ENCODE measurements at regions not wholly inside any gene's neighbourhood (a gene's known extent, or its start where the extent isn't known, plus 50 kb on each side); places are given as distances from the start of the nearest gene placed in this dataset.

- no peaks in the 10 kb centered on the region for H3K4me1 ChIP-seq
- H3K4me3 ChIP-seq = no peak overlapping the region
- no peak for TF ChIP-seq POLR2A (IDR thresholded peaks at IDR 0.05)
- TF ChIP-seq, protein P1, sequence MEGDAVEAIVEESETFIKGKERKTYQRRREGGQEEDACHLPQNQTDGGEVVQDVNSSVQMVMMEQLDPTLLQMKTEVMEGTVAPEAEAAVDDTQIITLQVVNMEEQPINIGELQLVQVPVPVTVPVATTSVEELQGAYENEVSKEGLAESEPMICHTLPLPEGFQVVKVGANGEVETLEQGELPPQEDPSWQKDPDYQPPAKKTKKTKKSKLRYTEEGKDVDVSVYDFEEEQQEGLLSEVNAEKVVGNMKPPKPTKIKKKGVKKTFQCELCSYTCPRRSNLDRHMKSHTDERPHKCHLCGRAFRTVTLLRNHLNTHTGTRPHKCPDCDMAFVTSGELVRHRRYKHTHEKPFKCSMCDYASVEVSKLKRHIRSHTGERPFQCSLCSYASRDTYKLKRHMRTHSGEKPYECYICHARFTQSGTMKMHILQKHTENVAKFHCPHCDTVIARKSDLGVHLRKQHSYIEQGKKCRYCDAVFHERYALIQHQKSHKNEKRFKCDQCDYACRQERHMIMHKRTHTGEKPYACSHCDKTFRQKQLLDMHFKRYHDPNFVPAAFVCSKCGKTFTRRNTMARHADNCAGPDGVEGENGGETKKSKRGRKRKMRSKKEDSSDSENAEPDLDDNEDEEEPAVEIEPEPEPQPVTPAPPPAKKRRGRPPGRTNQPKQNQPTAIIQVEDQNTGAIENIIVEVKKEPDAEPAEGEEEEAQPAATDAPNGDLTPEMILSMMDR (IDR thresholded peaks at IDR 0.05) = no peak
- intact Hi-C loops (cut with DNase I; ENCODE audit: low total_unique reads) = no loop called here
- no peaks in the 10 kb centered on the region for H3K27me3 ChIP-seq
- no peak for DNase-seq
- no peaks in the 10 kb centered on the region for H3K36me3 ChIP-seq
- H3K27ac ChIP-seq = no peak overlapping the region
- no peaks in the 10 kb centered on the region for H3K9me3 ChIP-seq
These were observed 114.5 kb downstream of the TMEM18 start for GRCh38 chr2:562391-563364.

DNA sequence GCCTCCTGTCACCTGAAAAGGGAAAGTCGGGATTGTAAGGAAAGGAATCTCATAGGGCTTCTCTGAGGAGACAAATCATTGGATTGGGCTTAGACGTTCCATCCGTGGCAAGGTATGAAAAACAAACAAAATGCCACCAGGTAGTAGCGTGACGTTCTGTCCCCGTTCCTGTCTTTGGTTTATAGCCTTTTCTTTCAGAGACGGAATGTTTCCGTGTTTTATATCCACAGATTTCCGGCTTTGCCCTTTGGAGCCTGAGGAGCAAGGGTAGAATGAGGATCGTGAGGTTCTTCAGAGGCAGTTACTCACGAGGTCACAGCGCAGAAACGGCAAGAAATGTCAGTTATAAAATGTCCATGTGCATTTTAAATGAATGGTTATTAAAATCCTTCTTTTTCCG lies 118.3 kb downstream of the TMEM18 start:
- no peak for DNase-seq
- intact Hi-C loops (cut with DNase I; ENCODE audit: low total_unique reads) = no loop called here
- Histone ChIP-seq H3K27me3 (no peaks in the 10 kb centered on the region), H3K9me3 (no peaks in the 10 kb centered on the region), H3K36me3 (no peaks in the 10 kb centered on the region), H3K4me1 (no peaks in the 10 kb centered on the region), H3K27ac (no peak overlapping the region), H3K4me3 (no peak overlapping the region)
- no peak for TF ChIP-seq POLR2A (IDR thresholded peaks at IDR 0.05)
- TF ChIP-seq, protein P1 (IDR thresholded peaks at IDR 0.05) = no peak

DNA sequence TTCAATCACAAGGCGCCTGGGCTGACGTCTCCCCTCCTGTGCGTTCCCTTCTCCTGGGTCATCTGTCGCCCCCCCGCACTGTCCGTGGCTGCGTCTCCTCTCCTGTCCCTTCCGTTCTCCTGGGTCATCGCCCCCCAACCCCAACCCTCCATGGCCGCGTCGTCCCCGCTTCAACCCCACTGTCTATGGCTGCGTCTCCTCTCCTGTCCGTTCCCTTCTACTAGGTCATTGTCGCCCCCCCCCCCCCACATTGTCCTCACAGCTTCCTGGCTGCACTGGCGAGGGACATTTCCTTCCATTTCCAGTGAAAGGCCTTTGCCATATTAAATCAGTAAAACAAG lies 118.9 kb downstream of the TMEM18 start:
- Histone ChIP-seq H3K36me3 (no peaks in the 10 kb centered on the region), H3K4me3 (no peak overlapping the region), H3K4me1 (no peaks in the 10 kb centered on the region), H3K9me3 (no peaks in the 10 kb centered on the region), H3K27me3 (no peaks in the 10 kb centered on the region), H3K27ac (no peak overlapping the region)
- DNase-seq = no peak
- intact Hi-C loops (cut with DNase I; ENCODE audit: low total_unique reads) = no loop called here
- TF ChIP-seq POLR2A (IDR thresholded peaks at IDR 0.05) = no peak
- TF ChIP-seq, protein P1 (IDR thresholded peaks at IDR 0.05) = no peak

- Histone ChIP-seq H3K36me3 (no peaks in the 10 kb centered on the region), H3K27ac (no peak overlapping the region), H3K27me3 (no peaks in the 10 kb centered on the region), H3K4me3 (no peak overlapping the region), H3K9me3 (no peaks in the 10 kb centered on the region), H3K4me1 (no peaks in the 10 kb centered on the region)
- TF ChIP-seq, protein P1 (IDR thresholded peaks at IDR 0.05) = no peak
- TF ChIP-seq POLR2A (IDR thresholded peaks at IDR 0.05) = no peak
- no peak for DNase-seq
- intact Hi-C loops (cut with DNase I; ENCODE audit: low total_unique reads) = no loop called here
These were observed 119.4 kb downstream of the TMEM18 start for GRCh38 chr2:557635-558301.

GRCh38 chr2:556485-556884 lies 120.7 kb downstream of the TMEM18 start:
- no peak for DNase-seq
- Histone ChIP-seq H3K9me3 (no peaks in the 10 kb centered on the region), H3K4me3 (no peak overlapping the region), H3K36me3 (no peaks in the 10 kb centered on the region), H3K27me3 (no peaks in the 10 kb centered on the region), H3K4me1 (no peaks in the 10 kb centered on the region), H3K27ac (no peak overlapping the region)
- intact Hi-C loops (cut with DNase I; ENCODE audit: low total_unique reads) = no loop called here
- TF ChIP-seq POLR2A (IDR thresholded peaks at IDR 0.05) = no peak
- TF ChIP-seq, protein P1 (IDR thresholded peaks at IDR 0.05) = no peak
